Ecto neural progenitor cell (in vitro differentiated cells): ENCODE measurements at regions not wholly inside any gene's neighbourhood (a gene's known extent, or its start where the extent isn't known, plus 50 kb on each side); places are given as distances from the start of the nearest gene placed in this dataset.
A peak's percentile ranks its signal among the peaks of the same experiment; 100 is the strongest.

Experiments used
- DNase-seq: peaks from one replicate; pipeline ENCODE4 v3.0.0-alpha.2; 2018; ENCODE audit warnings: low spot score

- DNase-seq = no peak
Measured at GRCh38 chr15:39312984-39313383, 267.9 kb upstream of the THBS1 start.

DNA sequence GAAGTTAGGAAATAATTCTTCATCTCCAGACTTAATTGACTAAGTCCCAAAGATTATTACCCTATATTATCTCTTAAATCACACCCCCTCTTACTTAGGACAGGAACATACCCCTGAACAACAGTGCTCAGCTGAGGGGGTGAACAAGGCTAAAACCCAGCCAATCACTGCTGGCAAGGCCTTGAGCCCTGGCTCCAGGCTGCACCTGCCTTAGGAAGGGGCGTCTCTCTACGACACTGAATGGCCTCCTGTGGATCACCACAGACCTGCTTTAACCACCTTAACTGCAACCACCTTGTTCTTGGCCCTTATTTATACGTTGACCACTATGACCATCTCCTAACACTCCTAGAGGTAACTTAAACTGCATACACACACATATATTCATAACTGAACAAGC, 267.4 kb upstream of the THBS1 start:
- no peak for DNase-seq

DNA sequence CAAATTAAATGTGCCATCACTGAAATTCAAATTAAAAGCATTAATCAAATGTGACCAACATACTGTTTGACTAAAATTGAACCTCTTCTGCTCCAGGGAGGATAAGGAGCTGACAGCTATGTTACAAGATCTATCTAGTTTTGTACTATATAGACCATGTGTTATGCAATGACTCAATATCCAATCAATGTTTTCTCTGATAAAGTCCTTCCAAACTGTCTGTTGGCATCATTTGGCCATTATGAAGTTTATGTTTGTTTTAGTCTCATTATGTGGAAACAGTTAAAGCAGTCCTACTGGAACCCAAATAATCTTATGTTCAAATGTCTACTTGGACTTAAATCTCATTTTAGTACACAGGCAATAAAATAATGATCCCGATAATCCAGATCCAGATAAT, 267.0 kb upstream of the THBS1 start:
- no peak for DNase-seq

DNA sequence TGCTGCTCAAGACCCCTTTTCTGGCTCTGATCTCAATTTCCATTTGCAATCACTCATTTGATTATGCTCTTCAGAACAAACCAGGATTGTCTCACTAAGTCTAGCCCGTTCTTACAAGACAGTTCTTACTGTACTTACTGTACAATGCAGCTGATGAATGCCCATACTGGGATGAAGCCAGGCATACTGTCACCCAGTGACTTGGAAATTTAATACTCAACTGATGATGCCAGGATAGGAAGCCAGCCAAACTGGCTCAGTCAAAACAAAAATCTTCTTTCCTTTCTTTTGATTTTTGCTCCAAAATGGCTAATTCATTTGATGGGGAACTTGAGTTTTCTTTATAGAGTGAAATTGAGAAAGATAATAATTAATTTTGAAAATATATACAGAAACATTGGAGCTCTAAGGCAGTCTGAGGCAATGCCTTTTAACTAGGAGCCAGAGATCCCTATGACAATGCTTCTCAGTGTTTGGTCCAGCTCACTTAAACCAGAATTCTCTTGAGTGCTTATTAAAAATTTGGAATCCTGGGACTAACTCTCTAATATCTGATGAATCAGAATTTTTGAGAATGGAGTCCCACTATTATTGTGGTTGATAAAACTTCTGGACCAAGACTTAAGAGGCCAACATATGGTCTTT, 265.6 kb upstream of the THBS1 start:
- no peak for DNase-seq

DNA sequence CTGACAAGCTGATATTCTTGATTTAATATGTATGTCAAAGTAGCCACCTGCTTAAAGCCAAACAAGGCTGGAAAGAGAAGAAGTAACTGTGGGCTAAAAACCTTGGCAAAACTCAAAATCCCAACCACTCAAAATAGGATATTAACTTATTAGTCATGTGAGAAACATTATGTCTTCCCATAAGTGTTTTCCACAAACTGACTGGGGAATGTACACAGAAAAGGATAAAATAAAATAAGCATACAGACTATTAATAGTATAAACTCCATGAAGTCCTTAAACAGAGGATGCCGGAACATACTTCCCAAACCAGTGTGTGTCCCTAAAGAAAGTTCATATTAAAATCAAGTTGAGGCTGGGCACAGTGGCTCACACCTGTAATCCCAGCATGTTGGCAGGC, 263.7 kb upstream of the THBS1 start:
- no peak for DNase-seq

DNA sequence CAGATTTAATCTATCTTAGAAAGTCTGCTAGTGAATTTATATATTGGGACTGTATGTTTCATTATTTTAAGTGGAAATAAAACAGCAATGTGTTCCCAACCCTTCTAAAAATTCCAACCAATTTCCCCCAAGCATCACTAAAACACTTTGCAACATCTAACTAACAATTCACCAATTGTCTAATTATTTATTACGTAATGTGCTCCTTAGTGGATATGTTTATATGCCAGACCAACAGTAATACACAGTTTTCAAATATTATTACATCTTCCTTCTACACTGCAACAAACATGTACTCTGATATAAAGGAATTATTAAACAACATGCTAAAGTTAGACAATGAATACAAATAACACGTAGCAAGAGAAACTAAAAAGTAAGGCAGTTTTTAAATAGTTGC, 262.6 kb upstream of the THBS1 start:
- DNase-seq = no peak

GRCh38 chr15:39320355-39320754, 260.5 kb upstream of the THBS1 start:
- no peak for DNase-seq

DNA sequence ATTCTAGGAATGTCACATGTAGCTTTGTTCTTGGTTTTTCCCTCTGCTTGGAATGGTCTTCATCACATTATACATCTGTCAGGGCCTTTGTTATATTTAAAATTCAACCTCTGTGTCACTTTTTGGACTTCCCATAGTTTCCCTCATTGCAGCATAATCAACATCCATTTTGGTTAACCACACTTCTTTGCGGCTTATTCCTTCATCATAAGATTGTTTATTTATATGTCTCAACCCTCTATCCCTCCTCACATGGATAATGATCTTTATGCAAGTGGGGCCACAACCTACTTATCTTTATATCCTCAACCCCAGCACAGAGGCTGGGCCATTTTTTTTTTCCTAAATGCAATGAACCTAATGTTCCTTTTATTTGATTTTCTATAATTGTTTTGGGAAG, 260.0 kb upstream of the THBS1 start:
- no peak for DNase-seq

DNA sequence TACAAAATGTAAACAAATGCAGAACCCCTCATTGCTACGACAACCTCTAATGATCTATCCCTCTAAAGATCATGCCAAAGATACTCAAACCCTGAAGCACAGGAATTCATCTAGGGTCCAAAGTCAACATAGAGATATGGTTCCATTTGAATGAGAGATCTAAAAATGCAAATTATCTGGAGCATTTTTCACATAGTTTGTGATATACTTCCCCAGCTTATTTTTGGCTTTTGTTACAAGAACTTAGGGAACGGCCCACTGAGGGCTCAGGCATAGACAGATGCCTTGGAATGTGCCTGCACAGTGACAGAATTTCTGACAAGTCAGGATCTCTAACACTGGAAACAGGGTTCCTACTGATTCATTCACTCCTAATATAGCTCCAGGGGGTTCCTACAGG, 258.9 kb upstream of the THBS1 start:
- DNase-seq = no peak

- no peak for DNase-seq
Measured at GRCh38 chr15:39323157-39323556, 257.7 kb upstream of the THBS1 start.

- no peak for DNase-seq
Measured at GRCh38 chr15:39323706-39324105, 257.2 kb upstream of the THBS1 start.

DNA sequence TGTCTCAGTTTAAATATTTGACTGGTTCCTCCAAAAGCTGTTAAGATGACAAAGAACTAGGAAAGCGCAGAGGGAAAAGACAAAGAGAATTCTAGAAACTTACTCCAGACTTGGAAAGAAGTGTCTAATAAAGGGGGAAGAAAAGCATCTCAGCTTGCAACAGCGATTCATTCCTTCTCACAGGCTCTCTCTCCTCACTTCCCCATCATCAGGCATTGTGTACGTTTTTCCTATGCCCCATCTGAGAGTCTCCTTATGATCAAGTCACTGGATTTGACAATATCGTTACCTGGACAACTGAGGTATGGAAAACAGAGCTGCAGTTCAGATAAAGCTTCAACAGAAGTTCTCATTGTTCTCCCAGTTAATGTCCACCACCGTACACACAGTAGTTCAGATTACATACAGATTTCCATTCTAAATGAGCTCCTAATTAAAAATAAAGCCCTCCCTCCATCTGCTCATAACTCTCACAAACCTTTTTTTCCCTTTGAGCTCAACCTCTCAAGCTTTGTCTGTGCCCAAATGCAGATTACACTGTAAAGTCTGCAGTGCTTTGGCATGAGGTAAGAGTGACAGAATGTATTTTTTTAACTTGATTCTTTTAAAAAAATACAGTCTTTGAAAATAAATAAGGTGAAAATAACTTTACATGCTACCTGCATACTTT, 254.4 kb upstream of the THBS1 start:
- DNase-seq = no peak

- DNase-seq = no peak
Measured at GRCh38 chr15:39327005-39327730, 253.7 kb upstream of the THBS1 start.

DNA sequence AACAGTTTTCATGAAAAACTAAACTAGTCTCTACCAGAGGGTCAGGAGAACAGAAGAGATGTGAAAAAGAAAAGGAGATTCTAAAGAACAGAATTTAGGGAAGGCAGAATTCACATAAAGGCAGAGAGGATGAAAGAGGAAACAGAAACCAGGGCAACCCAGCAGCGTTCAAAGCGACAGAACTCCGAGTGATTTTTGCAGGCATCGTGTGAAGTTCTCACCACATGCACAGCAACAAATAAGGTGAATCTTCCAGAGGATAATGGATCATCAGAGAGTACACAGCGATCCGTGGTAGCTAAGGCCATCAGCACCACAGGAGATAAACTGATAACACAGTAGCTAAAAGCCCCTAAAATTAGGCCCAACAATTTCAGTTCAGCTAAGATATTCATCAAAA, 250.8 kb upstream of the THBS1 start:
- DNase-seq = no peak

DNA sequence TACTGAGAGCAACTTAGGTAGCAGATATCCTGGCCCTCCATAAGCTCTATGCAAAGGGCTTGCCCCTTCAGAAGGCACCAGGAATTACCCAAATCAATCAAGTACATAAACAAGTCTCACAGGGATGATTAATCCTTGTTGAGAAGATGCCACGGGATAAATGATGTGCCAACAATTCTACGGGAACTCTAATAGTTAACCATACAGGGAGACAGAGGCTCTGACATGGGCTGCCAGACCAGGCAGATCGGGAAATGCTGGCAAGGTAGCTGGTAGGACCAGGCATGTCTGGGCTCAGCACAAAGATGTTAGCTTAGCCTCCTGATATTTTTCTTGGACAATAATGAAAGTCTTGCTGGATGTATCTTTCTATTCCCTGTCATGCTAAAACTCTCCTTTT, 249.3 kb upstream of the THBS1 start:
- DNase-seq = no peak

DNA sequence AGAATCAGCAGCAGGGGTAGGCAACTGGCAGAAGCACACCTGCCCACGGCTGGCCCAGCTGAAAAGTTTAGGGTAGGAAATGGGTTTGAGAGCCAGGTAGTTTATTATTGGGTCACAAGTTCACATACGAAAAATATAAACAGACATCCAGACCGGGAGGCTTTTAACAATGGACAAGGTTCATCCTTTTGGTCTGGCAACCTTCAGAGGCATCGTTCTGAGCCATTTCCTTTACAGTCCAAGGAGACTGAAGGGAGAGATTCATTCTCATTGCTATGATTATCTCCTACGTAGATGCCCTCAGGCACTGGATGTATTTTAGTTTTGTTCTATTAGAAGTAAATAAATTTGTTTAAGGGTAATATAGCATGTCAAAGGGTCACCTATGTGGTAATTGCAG, 248.0 kb upstream of the THBS1 start:
- no peak for DNase-seq

GRCh38 chr15:39333393-39333792, 247.5 kb upstream of the THBS1 start:
- DNase-seq = no peak

GRCh38 chr15:39333896-39334295, 247.0 kb upstream of the THBS1 start:
- DNase-seq = no peak

DNA sequence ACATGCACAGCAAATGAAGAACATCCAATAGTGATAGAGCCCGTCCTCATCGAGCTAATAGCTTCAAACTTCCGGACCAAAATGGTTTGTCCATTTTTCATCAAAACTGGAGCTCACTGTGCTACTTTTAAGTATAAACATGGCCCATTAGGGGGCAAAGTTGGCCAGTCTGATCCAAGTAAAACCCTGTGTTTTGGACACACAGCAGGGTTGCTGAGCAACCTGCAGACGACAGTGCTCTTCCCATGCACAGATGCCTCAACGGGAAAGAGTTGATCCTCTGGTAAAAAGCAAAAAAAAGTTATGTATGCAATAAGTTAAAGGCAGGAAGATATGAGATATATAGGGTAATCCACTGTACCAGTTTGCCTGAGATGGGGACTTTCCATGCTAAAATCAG, 244.0 kb upstream of the THBS1 start:
- DNase-seq = no peak

- no peak for DNase-seq
Measured at GRCh38 chr15:39338251-39338650, 242.6 kb upstream of the THBS1 start.

DNA sequence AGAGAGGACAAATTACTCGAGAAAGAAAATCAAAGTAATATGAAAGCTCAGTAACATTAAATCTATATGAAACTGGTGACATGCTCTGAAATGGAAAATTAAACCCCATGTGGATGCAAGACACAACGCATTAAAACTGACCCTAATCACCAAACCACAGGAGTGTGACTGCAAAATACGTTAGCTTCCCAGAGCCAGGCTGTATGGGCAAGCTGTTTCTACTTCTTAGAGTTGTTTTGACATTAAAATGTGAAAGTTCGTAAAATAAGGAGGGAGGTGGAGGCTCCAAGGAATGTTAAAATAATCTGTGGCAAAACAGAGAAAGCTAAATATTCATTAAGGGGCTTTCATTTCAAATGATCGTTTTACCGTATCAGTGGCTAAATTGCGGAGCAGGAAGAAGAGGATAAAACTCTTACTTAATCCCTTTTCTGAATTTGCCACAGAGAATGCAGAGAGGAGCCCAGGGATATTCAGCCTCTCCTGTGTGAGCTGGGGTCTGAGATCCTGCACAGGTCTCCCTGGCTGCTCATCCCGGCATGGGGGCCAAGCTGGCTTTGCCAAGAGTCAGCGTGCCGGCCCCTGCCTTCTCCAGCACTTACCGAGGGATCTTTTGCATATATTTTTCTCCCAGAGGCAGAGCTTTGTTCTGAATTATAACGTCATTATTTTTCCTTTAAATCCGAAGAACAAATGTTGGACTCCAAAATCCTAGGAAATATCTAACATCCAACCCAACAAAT, 239.8 kb upstream of the THBS1 start:
- peak; percentile 50 for DNase-seq

- DNase-seq = no peak
Measured at GRCh38 chr15:39344662-39345141, 236.2 kb upstream of the THBS1 start.

- DNase-seq = no peak
Measured at GRCh38 chr15:39345176-39345575, 235.7 kb upstream of the THBS1 start.
